ENCODE measurements at regions not wholly inside any gene's neighbourhood (a gene's known extent, or its start where the extent isn't known, plus 50 kb on each side); places are given as distances from the start of the nearest gene placed in this dataset.
"Not testable (repeated sequence)": the region's sequence is repeated elsewhere in the genome, so short reads cannot be mapped to it uniquely, and the experiment has no call there.

DNA sequence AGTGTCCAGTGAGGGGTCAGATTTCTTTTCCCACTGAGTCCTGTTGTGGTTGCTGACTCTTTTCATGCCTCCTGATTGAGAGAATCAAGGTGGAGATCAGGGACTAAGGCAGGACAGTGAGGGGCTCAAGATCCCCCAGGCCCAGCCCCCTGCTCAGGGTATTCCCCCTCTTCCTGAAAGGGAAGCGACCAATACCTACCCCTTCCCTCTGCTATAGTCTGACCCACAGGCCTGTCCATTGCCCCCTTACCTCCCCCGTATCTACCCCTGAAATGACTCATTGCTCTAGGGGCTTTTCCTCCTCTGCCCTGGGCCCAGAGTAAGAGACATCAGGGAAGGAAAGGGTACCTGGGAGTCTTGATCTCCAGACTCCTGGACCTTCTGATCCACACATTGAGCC is 1320.5 kb downstream of the UQCRFS1 start:
- no peak for DNase-seq

DNA sequence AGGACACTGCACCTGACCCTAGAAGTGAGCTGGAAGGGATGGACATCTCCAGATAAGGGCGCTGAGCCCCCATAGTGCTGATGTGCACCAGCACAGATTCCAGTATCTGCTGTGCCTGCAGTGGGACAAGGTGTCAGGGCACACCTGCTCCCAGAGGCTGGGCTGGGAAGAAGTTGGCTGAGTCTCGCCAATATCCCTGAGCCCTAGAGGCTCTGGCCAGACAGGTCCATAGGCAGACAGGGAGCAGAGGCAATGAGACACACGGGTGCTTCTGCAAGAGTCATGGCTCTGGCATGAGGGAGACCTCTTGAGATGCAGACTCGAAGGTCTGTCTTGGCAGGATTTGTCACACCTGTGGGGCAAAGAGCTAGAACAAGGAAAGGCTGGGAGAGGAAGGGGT is 1321.5 kb downstream of the UQCRFS1 start:
- no peak for DNase-seq

DNA sequence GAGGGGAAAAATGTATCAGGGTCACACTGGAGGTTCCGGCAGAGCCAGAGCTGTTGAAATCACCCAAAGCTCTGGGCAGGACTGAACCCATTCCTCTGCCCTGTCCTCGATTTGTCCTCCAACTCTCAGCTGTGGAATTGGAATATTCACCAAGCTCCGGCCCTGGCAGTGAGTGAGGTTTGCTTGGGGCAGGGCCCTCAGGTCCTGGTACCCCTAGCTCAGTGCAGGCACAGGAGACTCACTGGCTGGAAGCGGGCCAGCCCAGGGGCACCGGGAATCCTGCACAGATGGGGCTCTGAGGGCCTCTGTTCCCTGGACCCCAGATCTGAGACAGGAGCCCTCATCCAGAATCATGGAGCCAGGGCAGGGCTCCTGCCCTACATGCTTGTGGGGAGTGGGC is 1322.3 kb downstream of the UQCRFS1 start:
- no peak for DNase-seq

DNA sequence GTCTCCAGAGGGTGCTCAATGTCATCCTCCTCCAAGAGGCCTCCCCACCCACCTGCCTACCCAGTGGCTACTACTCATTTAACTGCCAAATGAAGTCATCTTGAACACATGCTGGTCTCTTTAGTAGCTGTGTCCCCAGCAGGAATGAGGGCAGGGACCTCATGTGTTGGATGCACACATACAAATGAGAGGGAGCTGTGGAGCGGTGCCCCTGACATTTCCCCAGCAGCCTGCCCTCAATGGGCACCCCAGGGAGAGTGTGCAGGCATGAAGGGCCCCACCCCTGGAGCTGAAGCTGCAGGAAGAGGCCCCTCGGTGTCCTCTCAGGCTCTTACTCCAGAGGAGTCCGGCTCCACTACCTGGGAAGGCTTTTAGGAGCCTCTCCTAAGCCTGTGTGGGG is 1322.7 kb downstream of the UQCRFS1 start:
- DNase-seq: no peak

DNA sequence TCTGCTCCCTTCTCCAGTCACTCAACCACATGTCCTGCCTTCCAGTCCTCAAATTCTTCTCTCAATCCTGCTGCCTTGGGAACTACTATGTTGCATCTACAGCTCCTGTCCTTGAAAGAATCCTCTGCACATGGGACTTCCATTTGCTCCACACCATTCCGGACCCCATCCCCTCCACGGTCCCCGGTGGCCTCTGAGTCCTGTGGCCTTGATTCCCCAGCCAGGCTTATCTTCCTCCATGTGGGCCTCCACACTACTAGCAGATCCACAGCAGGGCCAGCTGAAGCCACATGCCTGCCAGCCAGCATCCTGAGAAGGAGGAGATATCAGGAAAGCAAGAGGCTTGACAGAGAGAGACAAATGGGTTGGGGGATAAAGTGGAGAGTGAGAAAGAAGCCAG is 1323.8 kb downstream of the UQCRFS1 start:
- no peak for DNase-seq

DNA sequence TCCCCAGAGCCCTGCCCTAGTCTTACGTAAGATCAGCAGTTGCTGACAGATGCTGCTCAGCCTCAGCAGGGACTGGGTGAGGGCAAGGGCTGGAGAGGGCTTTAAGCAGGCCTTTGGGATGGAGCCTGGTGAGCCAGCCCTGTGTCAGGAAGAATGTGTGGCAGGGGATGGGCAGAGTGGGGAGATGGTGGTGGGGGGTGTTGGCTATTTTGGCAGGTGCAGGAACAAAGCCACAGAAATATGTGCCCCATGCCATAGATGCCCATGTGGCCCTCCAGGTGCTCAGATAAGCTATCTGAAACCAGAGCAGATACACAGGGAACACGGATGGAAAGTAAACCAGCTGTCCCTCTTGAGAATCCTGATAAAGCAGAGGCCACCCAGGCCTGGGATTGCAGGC is 1325.0 kb downstream of the UQCRFS1 start:
- DNase-seq: no peak

DNA sequence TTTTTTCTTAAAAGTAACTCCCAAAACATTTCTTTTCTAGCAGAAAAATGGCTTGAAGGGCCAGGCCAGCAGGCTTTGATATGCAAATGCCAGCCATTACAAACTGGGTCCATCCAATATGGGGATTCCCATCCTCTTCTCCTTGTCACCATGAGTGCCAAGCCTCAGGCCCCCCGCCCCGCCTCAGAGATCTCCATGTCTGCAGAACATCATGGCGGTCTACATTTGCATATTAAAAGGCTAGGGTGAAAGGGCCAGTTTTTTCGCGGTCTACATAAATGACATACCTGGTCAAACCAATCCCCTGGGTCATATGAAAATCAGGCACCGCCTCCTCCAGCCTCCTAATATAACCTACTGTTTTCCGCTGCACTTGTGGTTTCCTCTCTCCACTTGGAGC is 1327.6 kb downstream of the UQCRFS1 start:
- no peak for DNase-seq

DNA sequence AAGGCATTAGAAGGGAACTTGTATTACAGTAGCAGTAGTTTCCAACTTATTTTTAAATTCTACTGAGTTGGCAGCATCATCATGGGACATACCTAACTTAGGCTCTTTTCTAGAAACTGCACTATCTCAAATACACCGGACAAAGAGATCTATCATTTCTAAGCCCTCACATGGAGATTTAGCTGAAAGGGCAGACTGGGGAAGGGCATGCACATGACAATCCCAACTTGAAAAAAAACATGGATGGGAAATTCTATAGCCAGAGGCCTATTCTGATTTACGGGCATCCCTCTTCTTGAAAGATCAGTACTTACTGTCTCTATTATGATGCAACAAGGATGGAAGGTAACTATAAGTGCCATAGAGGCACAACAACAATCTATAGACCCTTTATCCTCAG is 1328.6 kb downstream of the UQCRFS1 start:
- DNase-seq: no peak

DNA sequence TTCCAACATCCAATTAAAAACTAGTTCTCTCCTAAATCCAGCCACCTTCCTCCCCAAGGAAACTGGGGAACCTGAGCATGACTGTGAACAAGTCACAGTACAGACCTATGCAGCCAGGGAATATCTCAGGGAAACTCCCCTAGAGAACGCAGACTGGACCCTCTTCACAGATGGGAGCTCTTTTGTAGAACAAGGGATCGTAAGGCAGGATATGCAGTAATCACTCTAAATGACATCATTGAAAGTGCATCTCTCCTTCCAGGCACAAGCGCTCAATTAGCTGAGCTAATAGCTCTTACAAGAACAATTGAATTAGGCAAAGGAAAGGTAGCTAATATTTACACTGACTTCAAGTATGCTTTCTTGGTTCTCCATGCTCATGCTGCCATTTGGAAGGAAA is 1331.7 kb downstream of the UQCRFS1 start:
- DNase-seq: no peak

DNA sequence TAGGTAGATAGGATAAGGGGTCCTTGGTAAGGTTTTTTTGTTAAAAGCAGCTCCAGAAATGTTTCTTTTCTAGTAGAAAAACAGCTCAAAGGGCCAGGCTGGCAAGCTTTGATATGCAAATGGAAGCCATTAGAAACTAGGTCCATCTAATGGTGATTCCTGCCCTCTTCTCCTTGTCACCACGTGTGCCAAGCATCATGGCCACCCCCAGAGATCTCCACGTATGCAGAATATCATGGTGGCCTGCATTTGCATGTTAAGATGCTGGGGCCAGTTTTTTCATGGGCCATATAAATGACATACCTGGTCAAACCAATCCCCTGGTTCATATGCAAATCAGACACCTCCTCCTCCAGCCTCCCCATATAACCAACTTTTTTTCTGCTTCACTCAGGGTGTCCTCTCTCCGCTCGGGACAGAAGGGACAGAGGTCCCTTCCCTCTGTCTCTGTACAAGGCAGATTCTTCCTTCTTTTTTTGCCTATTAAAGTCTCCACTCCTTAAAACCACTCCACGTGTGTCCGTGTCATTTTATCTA is 1335.9 kb downstream of the UQCRFS1 start:
- no peak for DNase-seq

DNA sequence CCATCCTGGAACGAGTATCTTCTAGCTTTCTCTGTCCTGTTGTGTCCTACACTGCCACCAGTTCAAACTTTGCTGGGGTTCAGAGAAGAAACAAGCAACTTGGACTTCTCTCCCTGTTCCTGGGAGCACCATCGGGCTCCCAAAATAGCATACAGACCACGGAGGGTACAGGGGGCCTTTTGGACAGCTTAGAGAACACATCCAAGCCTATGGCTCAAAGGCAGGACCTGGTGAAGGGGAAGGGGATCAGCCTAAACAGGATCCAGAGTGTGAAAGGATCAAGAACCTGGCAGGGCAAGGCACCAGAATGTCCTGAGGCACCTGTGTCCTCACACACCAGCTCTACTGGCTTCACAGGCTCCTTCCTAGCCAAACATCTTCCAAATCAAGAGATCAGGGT is 1336.5 kb downstream of the UQCRFS1 start:
- DNase-seq: no peak

DNA sequence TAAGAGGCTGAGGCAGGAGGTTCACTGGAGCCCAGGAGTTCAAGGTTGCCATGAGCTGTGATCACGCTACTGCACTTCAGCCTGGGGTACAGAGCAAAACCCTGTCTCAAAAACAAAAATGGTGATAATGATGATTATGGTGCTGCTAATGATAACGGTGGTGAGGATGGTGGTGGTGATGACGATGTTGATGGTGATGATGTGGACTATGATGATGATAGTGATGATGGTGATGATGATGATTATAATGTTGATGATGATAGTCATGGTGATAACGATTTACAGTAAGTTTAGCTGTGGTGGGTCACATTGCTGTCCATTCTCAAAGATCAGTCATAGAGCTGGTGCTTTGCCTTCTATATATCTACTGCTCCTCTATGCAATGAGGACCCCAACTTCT is 1340.6 kb downstream of the UQCRFS1 start:
- no peak for DNase-seq

DNA sequence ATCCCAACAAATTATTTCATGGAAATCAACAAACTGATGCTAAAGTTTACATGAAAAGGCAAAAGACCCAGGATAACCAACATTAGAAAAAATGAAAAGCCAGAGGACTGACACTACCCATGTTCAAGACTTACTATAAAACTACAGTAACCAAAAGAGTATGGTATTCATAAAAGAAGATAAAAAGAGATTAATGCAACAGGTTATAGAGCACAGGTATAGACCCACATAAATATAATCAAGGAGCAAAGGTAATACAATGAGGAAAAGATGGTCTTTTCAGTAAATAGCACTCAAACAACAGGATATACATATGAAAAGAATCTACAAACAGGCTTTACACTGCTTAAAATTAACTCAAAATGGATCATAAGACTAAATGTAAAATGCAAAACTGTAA is 1342.7 kb downstream of the UQCRFS1 start:
- DNase-seq: no peak

DNA sequence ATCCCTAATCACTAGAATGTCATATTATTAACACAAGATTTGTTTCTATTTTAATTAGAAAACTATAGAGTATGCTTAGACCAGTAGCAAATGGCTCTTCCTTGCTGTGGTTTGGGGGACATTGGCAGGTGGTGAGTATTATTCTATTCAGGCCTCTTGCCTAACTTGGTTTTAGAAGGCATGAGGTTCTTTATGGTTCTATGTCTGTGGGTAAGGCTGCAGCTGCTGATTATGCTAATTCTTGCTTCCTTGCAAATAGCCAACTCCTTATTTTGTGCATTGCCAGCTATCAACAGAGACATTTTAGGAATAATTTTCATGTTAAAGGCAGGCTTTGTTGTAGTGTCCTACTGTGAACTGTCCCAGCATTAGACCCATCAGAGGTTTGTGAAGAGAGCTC is 1344.9 kb downstream of the UQCRFS1 start:
- no peak for DNase-seq

DNA sequence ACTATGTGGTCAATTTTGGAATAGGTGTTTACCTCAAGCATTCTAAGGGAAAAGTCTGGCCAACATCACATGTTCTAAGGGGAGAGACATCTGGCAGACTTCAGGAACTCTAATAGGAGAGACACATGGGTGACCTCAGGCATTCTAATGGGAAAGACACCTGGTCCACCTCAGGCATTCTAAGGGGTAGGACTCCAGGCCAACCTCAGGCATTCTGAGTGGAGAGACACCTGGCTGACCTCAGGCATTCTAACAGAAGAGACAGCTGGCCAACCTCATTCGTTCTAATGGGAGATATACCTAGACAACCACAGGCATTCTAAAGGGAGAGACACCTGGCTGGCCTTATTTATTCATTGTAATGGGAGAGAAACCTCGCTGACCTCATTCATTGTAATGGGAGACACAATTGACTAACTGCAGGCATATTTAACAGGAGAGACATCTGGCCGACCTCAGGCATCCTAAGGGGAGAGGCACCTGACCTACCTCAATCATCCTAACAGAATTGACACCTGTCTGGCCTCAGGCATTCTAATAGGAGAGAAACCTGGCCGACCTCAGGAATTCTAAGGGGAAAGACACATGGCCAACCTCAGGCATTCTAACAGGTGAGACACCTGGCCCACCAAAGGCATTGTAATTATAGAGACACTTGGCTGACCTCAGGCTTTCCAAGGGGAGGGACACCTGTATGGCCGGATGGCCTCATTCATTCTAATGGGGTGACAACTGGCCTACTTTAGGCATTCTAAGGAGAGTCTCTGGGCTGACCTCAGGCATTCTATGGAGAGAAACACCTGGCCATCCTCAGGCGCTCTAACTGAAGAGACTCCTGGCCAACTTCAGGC is 1346.8 kb downstream of the UQCRFS1 start:
- no peak for DNase-seq

DNA sequence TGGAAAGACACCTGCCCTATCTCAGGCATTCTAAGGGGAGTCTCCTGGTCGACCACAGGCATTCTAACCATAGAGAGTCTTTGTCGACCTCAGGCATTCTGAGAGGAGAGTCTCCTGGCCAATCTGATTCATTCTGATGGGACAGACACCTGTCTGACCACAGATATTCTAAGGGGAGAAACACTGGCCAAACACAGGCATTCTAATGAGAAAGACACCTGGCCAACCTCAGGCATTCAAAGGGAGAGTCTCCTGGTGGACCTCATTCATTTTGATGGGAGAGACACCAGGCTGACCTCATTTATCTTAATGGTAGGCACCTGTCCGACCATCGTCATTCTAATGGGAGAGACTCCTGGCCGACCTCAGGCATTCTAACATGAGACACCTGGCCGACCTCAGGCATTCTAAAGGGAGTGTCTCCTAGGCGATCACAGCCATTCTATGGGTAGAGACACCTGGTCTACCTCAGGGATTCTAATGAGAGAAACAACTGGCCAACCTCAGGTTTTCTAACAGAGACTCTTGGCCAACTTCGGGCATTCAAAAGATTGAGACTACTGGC is 1351.5 kb downstream of the UQCRFS1 start:
- DNase-seq: no peak

DNA sequence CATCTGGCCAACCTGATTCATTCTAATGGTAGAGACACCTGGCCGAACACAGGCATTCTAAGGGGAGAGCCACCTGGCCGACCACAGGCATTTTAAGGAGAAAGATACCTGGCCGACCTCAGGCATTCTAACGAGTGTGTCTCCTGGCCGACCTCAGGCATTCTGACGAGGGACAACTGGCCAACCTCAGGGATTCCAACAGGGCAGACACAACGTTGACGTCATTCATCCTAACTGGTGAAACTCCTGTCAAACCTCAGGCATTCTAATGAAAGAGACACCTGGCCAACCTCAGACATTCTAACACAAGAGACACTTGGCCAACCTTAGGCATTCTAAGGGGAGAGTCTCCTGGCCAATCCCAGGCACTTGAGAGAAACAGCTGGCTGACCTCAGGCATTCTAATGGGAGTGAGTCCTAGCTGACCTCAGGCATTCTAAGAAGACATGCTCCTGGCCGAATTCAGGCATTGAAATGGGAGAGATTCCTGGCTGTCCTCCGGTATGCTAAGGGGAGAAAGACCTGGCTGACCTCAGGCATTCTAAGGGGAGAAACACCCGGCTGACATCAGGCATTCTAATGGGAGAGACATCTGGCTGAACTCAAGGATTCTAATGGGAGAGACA is 1352.5 kb downstream of the UQCRFS1 start:
- no peak for DNase-seq

DNA sequence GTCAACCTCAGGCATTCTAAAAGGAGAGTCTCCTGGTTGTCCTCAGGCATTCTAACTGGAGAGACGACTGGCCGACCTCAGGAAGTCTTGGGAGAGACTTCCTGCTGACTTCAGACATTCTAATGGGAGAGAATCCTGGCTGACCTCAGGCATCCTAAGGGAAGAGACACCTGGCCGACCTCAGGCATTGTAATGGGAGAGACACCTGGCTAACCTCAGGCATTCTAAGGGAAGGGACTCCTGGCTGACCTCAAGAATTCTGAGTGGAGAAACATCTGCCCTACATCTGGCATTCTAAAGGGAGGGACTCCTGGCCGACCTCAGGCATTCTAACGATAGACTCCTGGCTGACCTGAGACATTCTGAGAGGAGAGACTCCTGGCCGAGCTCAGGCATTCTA is 1353.3 kb downstream of the UQCRFS1 start:
- DNase-seq: no peak

DNA sequence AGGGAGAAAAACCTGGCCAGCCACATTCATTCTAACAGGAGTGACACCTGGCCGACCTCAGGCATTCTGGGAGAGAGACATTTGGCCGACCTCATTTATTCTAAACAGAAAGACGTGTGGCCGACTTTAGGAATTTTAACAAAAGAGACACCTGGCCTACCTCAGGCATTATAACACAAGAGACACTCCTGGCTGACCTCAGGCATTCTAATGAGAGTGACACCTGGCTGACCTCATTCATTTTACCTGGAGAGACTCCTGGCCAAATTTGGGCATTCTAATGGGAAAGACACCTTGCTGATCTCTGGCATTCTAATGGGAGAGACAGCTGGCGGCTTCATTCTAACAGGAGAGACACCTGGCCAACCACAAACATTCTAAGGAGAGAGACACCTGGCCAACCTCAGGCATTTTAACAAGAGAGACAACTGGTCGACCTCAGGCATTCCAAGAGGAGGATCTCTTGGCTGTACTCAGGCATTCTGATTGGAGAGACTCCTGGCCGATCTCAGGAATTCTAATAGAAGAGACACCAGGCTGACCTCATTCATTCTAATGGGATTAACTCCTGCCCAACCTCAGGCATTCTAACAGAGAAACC is 1353.9 kb downstream of the UQCRFS1 start:
- no peak for DNase-seq

DNA sequence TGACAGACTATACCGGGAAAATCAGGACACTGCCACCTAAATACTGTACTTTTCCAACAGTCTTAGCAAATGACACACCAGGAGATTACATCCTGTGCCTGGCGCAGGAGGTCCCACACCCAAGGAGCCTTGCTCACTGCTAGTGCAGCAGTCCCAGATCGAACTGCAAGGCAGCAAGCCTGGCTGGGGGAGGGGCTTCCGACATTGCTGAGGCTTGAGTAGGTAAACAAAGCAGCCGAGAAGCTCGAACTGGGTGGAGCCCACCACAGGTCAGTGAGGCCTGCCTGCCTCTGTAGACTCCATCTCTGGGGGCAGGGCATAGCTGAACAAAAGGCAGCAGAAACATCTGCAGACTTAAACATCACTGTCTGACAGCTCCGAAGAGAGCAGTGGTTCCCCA is 1360.0 kb downstream of the UQCRFS1 start:
- not testable (repeated sequence) for DNase-seq

DNA sequence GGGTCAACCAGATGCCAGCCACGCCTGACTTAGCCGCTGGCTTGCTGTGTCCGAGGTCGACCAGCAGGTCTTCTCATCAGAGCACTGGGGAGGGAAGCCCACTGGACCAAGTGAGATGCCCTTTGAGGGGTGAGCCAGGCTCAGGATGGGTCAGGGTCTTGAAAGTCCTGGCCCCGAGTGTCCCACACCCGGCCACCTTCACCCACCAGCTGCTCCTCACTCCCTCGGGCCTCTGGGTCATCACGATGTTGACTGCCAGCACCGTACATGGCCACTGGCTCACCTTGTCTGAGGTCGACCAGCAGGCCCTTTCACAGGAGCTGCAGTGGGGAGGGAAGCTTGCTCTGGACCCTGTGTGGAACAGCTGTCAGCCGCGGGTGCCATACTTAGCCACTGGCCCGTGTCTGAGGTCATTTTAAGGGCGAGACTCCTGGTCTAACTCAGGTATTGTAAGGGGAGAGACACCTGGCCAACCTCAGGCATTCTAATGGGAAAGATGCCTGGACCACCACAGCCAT is 1361.3 kb downstream of the UQCRFS1 start:
- DNase-seq: no peak

DNA sequence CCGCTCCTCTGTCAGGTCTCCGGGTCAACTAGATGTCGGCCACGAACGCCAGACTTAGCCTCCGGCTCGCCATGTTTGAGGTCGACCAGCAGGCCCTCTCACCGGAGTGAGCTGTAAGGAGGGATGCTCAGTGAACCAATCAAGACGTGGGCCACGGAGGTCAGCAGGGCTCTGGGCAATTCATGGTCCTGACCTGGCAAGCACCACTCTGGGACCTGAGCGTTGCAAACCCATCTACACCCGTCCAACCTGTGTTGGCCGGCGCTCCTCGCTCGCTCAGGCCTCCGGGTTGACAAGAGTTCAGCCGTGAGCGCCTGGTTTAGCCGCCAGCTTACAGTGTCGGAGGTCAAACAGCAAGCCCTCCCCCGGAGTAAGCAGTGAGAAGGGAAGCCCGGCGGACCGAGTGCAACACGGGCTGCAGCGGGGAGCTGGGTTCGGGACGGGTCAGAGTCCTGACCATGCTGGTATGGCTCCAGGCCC is 1361.9 kb downstream of the UQCRFS1 start:
- DNase-seq: no peak

DNA sequence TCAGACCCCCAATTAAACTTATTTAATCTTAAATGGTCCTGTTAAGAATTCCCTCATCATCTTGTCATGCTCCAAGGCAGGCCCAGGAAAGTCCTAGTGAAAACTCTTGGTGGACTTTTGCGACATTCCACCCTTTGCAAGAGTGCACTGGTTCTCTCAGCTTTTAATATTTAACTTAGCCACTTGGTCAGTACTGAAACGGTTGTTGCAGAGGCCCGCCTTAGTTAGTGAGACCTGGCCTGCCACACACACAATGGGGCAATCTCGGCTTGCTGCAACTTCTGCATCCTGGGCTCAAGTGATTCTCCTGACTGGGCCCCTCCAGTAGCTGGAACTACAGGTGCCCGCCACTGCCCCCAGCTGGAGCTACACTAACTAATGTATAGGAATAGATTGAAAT is 1366.0 kb downstream of the UQCRFS1 start:
- no peak for DNase-seq

All from activated CD4-positive, alpha-beta T cell treated with anti-CD3 and anti-CD28 coated beads, Interleukin-10, Interleukin-2, amounts not matched to agents 100 ng/mL and 50 ng/mL, durations not matched to agents 16 hours and 8 hours (primary cell).